ENCODE measurements at regions not wholly inside any gene's neighbourhood (a gene's known extent, or its start where the extent isn't known, plus 50 kb on each side); places are given as distances from the start of the nearest gene placed in this dataset.

DNA sequence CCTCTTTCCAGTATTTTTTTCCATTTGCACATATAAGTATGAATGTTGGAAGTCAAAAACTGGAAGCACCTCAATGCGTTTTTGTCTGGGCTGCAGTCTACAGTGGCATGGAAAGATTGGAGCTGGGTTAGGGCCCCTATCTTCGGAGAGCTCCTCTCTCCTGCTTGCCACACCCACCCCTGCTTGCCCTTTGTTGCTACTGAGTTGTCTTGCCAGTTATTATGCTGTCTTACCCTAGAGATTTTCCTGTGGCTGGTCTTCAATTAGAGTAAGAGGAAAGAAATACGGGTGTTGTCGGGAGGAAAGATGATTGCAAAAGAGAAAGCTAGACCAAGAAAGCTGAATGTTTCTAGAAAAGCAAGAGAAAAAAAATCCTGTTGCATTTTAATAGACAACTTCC is 228.9 kb upstream of the CELF2 start:
- TF ChIP-seq, protein P1, sequence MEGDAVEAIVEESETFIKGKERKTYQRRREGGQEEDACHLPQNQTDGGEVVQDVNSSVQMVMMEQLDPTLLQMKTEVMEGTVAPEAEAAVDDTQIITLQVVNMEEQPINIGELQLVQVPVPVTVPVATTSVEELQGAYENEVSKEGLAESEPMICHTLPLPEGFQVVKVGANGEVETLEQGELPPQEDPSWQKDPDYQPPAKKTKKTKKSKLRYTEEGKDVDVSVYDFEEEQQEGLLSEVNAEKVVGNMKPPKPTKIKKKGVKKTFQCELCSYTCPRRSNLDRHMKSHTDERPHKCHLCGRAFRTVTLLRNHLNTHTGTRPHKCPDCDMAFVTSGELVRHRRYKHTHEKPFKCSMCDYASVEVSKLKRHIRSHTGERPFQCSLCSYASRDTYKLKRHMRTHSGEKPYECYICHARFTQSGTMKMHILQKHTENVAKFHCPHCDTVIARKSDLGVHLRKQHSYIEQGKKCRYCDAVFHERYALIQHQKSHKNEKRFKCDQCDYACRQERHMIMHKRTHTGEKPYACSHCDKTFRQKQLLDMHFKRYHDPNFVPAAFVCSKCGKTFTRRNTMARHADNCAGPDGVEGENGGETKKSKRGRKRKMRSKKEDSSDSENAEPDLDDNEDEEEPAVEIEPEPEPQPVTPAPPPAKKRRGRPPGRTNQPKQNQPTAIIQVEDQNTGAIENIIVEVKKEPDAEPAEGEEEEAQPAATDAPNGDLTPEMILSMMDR (IDR thresholded peaks at IDR 0.05; ENCODE audit: insufficient read depth, low read length), result no peak
- TF ChIP-seq SPI1 (IDR thresholded peaks at IDR 0.05; ENCODE audit: borderline replicate concordance, low read depth) (no peak), POLR2AphosphoS5 (IDR thresholded peaks at IDR 0.05; ENCODE audit: low read depth) (no peak), REST (IDR thresholded peaks at IDR 0.05; ENCODE audit: insufficient replicate concordance, low read depth) (no peak)

Data from HL-60 (cell line).